Endodermal cell (in vitro differentiated cells): ENCODE measurements at regions not wholly inside any gene's neighbourhood (a gene's known extent, or its start where the extent isn't known, plus 50 kb on each side); places are given as distances from the start of the nearest gene placed in this dataset.

Experiments used
- DNase-seq: peaks from one replicate; pipeline ENCODE4 v3.0.0-alpha.2; 2017
- H3K27ac ChIP-seq: 2 replicates; pipeline ENCODE4 v1.5.1; 2013; ENCODE audit warnings: mild to moderate bottlenecking, low read depth, low read length, moderate library complexity
- H3K27me3 ChIP-seq: 2 replicates; pipeline ENCODE4 v1.6.1; 2013; ENCODE audit warnings: mild to moderate bottlenecking, low read length, moderate library complexity; ENCODE audit not compliant: insufficient read depth, control insufficient read depth, poor library complexity, severe bottlenecking
- H3K36me3 ChIP-seq: 2 replicates; pipeline ENCODE4 v1.7.0; 2013; ENCODE audit warnings: mild to moderate bottlenecking, low read length, moderate library complexity; ENCODE audit not compliant: control insufficient read depth, insufficient read depth
- H3K4me1 ChIP-seq: one replicate; pipeline ENCODE4 v1.7.0; 2013; ENCODE audit warnings: low read length; ENCODE audit not compliant: control insufficient read depth, insufficient read depth
- H3K4me3 ChIP-seq: 2 replicates; pipeline ENCODE4 v1.5.1; 2013; ENCODE audit warnings: mild to moderate bottlenecking, low read length, moderate library complexity
- H3K9ac ChIP-seq: 2 replicates; pipeline ENCODE4 v1.6.1; 2013; ENCODE audit warnings: mild to moderate bottlenecking, low read length, moderate library complexity; ENCODE audit not compliant: poor library complexity, severe bottlenecking; ENCODE audit errors: extremely low read depth
- H3K9me3 ChIP-seq: 2 replicates; pipeline ENCODE4 v1.6.1; 2013; ENCODE audit warnings: mild to moderate bottlenecking, low read length, moderate library complexity; ENCODE audit not compliant: control insufficient read depth
- H3K27ac Mint-ChIP-seq: 2 replicates; pipeline ENCODE4 v1.8.0; 2020; ENCODE audit warnings: mixed read lengths
- H3K27me3 Mint-ChIP-seq: 2 replicates; pipeline ENCODE4 v1.8.0; 2021; ENCODE audit warnings: mild to moderate bottlenecking, mixed read lengths; ENCODE audit not compliant: insufficient read depth
- H3K36me3 Mint-ChIP-seq: 2 replicates; pipeline ENCODE4 v1.8.0; 2020; ENCODE audit warnings: low read depth, mixed read lengths
- H3K4me1 Mint-ChIP-seq: 2 replicates; pipeline ENCODE4 v1.8.0; 2020; ENCODE audit warnings: mixed read lengths
- H3K4me3 Mint-ChIP-seq: 2 replicates; pipeline ENCODE4 v1.8.0; 2020; ENCODE audit warnings: mild to moderate bottlenecking, moderate library complexity, mixed read lengths
- H3K9me3 Mint-ChIP-seq: 2 replicates; pipeline ENCODE4 v1.8.0; 2020; ENCODE audit warnings: mild to moderate bottlenecking, mixed read lengths
- WGBS, 2 experiments: methylation state at CpG; one replicate each; pipeline versions ENCODE4 v1.1.5 to v1.1.7; 2013; ENCODE audit warnings: missing lambda C conversion rate in 2 of 2, mixed read lengths in 1 of 2; ENCODE audit not compliant: insufficient coverage in 1 of 2, insufficient read length in 1 of 2; 5-methylcytosine and 5-hydroxymethylcytosine counted together
- TF ChIP-seq, protein P1 (sequence below): fragments of 200-600 bp; sonication (generic); conservative IDR thresholded peaks from 2 replicates; pipeline ENCODE4 v1.5.0; 2021; ENCODE audit warnings: antibody characterized with exemption, mild to moderate bottlenecking

DNA sequence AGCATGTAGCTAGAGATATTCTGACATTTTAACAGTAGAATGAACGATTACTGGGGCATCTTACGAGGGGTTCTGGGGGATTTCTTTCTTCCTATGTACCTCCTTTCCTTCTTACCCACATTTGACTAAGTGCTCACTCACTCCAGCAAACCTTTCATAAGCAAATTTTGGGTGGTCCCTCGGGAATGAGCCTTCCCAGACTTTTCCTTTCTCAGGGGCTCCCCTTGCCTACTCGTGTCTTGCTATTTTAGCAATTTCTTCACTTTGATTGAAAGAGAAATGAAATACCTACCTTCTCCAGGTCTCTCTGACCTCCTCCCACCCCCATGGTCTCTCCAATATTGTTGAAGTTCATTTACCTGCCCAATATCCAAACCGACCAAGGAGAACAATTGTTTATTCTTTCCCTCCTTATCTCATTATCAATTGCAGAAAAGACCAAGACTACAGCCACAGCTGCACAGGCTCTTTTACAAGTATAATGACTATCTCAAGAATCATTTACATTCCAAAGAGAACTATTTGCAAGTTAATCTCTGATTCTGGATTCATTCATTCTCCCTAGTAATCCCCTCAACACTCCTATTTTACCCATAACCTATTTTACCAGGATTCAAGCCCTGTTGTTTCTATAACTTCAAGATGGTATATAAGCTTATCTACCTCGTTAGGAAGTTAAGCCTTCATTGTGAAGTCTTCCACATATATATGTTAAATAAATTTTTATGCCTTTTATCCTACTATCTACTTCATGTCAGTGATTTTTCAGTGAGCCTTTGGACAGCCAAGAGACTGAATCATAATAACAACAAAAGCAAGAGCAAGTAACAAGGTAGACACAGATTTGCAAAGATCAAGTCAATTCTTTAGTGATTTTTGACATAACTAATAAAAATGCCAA is 480.6 kb downstream of the IPMK start:
- peaks cover 6% of the 10 kb centered on the region for H3K9me3 Mint-ChIP-seq
- H3K36me3 ChIP-seq = no peaks in the 10 kb centered on the region
- peak; percentile 64 for DNase-seq
- H3K27ac Mint-ChIP-seq = peak overlapping the region; percentile 87
- peak overlapping the region; percentile 24 for H3K27ac ChIP-seq
- H3K4me3 ChIP-seq = no peak overlapping the region
- H3K27me3 Mint-ChIP-seq = no peaks in the 10 kb centered on the region
- H3K4me1 Mint-ChIP-seq = peaks cover 13% of the 10 kb centered on the region
- TF ChIP-seq, protein P1, sequence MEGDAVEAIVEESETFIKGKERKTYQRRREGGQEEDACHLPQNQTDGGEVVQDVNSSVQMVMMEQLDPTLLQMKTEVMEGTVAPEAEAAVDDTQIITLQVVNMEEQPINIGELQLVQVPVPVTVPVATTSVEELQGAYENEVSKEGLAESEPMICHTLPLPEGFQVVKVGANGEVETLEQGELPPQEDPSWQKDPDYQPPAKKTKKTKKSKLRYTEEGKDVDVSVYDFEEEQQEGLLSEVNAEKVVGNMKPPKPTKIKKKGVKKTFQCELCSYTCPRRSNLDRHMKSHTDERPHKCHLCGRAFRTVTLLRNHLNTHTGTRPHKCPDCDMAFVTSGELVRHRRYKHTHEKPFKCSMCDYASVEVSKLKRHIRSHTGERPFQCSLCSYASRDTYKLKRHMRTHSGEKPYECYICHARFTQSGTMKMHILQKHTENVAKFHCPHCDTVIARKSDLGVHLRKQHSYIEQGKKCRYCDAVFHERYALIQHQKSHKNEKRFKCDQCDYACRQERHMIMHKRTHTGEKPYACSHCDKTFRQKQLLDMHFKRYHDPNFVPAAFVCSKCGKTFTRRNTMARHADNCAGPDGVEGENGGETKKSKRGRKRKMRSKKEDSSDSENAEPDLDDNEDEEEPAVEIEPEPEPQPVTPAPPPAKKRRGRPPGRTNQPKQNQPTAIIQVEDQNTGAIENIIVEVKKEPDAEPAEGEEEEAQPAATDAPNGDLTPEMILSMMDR = no peak
- H3K27me3 ChIP-seq = no peaks in the 10 kb centered on the region
- no peak overlapping the region for H3K4me3 Mint-ChIP-seq
- WGBS, 2 experiments = 45 to 48% methylated on average over 3 to 5 of the region's 6 CpGs
- H3K4me1 ChIP-seq = no peaks in the 10 kb centered on the region
- H3K36me3 Mint-ChIP-seq = no peaks in the 10 kb centered on the region
- no peaks in the 10 kb centered on the region for H3K9me3 ChIP-seq
- H3K9ac ChIP-seq = no peak overlapping the region

DNA sequence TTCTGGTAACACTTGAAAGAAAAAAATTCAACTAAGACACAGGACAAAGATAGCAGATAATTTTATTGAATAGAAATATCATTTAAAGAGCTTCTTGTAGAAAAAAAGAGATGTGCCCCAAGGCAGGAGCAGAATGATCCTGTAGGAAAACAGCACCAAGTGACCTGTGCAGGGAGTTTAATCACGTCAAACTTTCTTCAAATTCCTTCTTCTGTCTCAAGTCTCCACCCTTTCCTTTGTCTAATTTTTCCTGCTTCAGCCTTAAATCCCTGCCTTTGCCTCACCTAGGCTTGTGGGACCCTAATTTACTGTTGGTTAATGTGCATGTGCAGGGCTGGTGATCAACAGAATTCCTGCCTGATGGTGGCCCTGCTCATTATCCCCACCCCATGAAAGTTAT is 481.4 kb downstream of the IPMK start:
- H3K4me3 ChIP-seq = no peak overlapping the region

DNA sequence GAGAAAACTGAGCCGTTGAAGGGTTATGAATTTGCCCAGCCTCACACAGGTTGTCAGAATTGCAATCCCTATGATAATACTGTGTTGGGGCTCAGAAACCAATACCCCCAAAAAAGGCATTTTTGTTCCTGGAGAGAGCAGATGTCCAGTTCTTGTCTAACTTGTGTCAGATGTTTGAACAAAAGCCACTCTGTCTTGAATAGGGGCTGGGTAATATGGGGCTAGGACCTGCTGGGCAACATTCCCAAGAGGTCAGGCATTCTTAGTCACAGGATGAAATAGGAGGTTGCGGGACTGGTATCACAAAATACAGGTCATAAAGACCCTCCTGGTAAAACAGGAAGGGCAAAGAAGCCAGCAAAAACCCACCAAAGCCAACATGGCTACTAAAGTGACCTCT is 482.1 kb downstream of the IPMK start:
- Mint-ChIP-seq H3K4me3 (no peak overlapping the region), H3K36me3 (no peaks in the 10 kb centered on the region), H3K9me3 (peaks cover 6% of the 10 kb centered on the region), H3K27me3 (no peaks in the 10 kb centered on the region), H3K4me1 (peaks cover 13% of the 10 kb centered on the region), H3K27ac (no peak overlapping the region)
- no peaks in the 10 kb centered on the region for H3K4me1 ChIP-seq
- TF ChIP-seq, protein P1 = no peak
- 83 to 91% methylated on average over 1 to 2 of the region's 2 CpGs for WGBS, 2 experiments
- no peak overlapping the region for H3K27ac ChIP-seq
- H3K36me3 ChIP-seq = no peaks in the 10 kb centered on the region
- no peak for DNase-seq
- H3K27me3 ChIP-seq = no peaks in the 10 kb centered on the region
- no peaks in the 10 kb centered on the region for H3K9me3 ChIP-seq
- no peak overlapping the region for H3K9ac ChIP-seq
- no peak overlapping the region for H3K4me3 ChIP-seq

More for the DNA sequence above, 481.4 kb downstream of the IPMK start:
- no peaks in the 10 kb centered on the region for H3K9me3 ChIP-seq
- DNase-seq = no peak
- H3K9ac ChIP-seq = no peak overlapping the region
- H3K4me1 ChIP-seq = no peaks in the 10 kb centered on the region
- no peaks in the 10 kb centered on the region for H3K27me3 ChIP-seq
- Mint-ChIP-seq H3K27ac (peak overlapping the region; percentile 79), H3K9me3 (peaks cover 6% of the 10 kb centered on the region), H3K27me3 (no peaks in the 10 kb centered on the region), H3K4me3 (no peak overlapping the region), H3K4me1 (peaks cover 13% of the 10 kb centered on the region), H3K36me3 (no peaks in the 10 kb centered on the region)
- WGBS, 2 experiments = 58% methylated on average over 1 of the region's 1 CpG; no CpG with 5 or more reads in 1 of the 2 experiments
- H3K27ac ChIP-seq = no peak overlapping the region
- TF ChIP-seq, protein P1 = no peak
- H3K36me3 ChIP-seq = no peaks in the 10 kb centered on the region
